ENCODE measurements at regions not wholly inside any gene's neighbourhood (a gene's known extent, or its start where the extent isn't known, plus 50 kb on each side); places are given as distances from the start of the nearest gene placed in this dataset.
"Not testable (repeated sequence)": the region's sequence is repeated elsewhere in the genome, so short reads cannot be mapped to it uniquely, and the experiment has no call there.

DNA sequence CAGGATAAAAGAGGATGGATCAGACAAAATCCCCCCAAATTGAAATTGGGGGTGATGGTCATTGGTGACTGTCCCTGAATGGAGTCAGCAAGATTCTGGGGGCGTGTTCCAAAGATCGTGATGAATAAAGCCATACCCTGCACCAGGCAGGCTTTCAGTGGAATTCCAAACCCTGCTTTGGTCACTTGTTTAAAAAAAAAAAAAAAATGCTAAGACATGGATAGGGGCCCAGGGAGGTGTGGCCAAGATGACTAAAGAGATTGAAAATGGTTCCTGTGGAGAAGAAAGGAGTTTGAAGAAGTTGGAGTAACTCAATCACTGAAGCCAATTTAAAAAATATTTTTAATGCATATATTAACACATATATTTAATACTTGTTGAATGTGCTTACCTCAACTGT, 161.4 kb upstream of the KCNG1 start:
- no peak for DNase-seq

DNA sequence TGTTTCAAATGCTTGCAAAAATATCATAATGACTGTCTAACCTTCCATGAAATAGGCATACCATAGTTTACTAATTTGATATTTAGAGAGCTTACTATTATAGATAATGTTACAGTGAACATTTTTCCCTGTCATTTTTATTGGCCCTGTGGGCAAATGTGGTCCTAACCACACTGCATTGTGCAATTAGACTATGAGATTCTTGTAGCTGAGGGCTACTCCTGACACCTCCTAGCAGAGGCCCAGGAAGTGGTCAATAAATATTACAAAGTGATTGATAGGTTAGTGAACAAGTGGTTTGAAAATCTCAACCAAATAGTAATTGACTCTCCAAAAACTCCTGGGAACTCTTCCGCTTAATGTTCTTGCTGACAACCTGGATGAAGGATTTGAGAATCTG, 160.5 kb upstream of the KCNG1 start:
- DNase-seq: no peak

GRCh38 chr20:51182571-51182970, 159.7 kb upstream of the KCNG1 start:
- DNase-seq: no peak

DNA sequence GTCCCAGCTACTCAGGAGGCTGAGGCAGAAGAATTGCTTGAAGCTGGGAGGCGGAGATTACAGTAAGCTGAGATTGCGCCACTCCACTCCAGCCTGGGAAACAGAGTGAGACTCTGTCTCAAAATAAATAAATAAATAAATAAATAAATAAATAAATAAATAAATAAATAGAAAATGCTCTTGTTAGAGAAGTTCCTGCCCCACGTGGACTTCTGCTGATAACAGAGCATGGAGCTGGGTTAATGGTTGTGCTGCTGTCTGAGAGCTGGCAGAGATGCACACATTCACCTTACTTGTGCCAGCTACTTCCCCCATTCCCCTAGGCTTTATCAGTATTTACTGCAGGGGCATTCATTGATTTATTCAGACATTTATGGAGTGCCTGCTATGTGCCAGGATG, 155.2 kb upstream of the KCNG1 start:
- DNase-seq: no peak

- DNase-seq: no peak
These were observed 154.0 kb upstream of the KCNG1 start for GRCh38 chr20:51176876-51177275.

- no peak for DNase-seq
These were observed 153.5 kb upstream of the KCNG1 start for GRCh38 chr20:51176446-51176845.

DNA sequence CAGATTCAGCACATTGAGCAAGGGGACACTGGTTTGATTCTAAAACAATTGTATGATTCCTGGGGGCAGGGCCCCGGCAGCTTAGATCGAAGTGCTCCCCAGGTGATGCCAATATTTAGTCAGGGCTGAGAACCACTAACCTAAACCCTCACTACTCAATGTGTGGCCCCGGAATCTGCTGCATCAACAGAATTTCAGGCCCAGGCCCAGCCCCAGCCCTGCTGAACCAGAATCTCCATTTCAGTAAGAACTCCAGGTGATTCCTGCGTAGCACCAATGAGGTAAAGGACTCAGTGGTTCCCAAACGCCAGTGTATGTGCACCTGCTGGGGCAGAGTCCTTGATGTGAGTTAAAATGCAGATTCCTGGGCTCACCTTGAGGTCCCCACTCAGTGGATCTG, 152.8 kb upstream of the KCNG1 start:
- no peak for DNase-seq

GRCh38 chr20:51175156-51175555, 152.2 kb upstream of the KCNG1 start:
- DNase-seq: no peak

- DNase-seq: no peak
These were observed 151.6 kb upstream of the KCNG1 start for GRCh38 chr20:51174536-51174935.

- no peak for DNase-seq
These were observed 149.9 kb upstream of the KCNG1 start for GRCh38 chr20:51172558-51173428.

DNA sequence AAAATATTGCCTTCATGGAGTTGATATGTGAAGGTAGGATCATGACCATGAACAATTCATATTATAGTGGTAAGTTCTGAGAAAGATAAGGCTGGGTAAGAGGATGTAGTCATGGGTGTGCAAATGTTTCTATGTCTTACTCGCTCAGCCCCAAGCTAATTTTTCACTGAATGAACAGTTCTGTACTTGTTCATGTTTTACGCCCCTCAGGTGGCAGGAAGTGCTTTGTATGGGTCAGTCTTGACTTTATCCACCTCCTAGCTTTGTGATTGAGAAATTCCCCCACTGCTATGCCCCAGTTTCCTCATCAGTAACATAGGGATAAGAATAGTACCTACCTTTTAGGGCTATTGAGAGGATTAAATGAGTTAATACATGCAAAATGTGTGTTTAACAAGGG, 148.2 kb upstream of the KCNG1 start:
- DNase-seq: no peak

GRCh38 chr20:51169813-51170212, 146.9 kb upstream of the KCNG1 start:
- no peak for DNase-seq

- not testable (repeated sequence) for DNase-seq
These were observed 145.0 kb upstream of the KCNG1 start for GRCh38 chr20:51167911-51168310.

DNA sequence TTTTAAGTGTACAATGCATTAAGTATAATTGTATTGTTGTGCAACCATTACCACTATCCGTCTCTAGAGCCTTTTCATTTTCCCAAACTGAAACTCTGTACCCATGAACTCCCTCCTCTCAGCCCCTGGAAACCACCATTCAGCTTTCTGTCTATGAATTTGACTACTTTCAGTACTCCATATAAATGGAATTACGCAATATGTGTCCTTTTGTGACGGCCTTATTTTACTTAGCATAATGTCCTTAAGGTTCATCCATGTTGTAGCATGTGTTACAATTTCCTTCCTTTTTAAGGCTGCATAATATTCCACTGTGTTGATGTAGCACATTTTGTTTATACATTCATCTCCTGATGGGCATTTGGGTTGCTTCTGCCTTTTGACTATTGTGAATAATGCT, 143.6 kb upstream of the KCNG1 start:
- no peak for DNase-seq

DNA sequence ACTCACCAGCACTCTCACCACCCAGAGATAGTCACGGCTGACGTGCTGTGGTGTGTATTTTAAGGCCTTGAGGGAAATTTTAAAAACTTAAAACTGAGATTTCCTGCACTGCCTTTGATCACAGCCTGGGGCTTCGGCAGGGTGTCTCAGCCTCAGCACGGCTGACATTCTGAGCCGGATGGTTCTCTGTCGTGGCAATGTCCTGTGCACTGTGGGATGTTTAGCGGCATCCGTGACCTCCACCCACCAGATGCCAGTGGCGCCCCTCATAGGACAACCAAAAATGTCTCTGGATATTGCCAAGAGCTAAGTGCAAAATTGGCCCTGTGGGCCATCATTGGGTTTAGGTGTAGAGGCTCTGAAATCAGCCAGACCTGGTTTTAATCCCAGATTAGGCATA, 142.2 kb upstream of the KCNG1 start:
- DNase-seq: no peak

DNA sequence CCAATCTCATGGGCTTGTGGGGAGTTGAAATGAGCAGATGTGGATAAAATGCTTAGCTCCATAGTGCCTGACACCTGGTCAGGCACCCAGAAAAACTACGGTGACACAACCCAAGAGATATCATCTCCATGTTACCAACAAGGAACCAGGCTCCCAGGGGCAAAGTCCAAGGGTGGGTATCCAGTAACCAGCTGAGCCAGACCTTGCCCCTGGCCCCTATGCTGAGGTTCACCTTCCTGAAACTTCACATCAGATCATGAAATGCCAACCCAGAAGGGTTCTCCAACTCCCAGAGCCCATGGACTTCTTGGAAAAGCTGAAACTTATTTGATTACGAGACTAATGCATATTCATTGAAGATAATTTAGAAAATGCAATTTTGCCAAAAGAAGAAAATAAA, 141.8 kb upstream of the KCNG1 start:
- DNase-seq: no peak

DNA sequence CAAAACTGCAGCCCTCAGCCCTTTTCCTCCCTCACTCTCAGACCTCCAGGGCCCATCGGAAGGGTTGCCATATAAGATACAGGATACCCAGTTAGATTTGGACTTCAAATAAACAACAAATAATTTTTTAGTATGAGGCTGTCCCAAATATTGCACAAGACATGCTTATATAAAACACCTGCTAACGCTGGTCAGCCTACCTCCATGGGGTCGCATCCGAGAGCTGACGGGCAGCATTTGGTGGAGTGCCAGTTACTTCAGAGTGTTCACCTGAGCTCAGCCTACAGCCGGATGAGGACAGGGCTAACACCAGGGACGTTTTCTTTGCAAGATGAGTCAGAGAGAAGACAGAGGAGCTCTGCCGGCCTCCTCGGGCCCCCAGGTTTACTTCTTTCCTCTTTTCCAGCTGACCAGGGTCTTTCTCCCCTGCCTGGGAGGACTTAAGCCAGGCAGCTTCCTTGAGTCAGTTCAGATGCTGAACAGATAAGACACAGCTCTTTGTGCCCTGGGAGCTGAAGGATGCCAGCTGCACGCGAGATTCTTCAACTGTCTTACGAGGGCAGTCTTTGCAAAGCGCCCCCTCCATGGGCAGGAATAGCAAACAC, 141.2 kb upstream of the KCNG1 start:
- DNase-seq: no peak

DNA sequence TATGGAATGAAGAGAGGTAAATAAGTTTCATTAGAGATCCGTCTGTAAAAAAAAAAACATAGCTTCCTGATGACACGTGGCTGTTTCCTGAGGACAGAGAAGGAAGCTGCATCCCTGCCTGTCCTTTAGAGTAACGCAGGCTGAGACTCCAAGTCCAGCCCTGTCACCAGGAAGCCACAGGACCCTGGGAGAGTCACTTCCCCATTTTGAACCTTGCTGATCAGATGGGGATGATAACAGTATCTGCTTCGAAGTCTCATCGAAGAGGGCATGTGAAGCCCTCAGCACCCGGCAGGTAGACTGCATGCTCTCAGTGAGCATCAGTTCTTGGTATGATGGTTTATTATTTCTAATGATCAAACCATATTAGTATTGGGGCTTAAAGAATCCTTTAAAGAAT, 139.1 kb upstream of the KCNG1 start:
- no peak for DNase-seq

DNA sequence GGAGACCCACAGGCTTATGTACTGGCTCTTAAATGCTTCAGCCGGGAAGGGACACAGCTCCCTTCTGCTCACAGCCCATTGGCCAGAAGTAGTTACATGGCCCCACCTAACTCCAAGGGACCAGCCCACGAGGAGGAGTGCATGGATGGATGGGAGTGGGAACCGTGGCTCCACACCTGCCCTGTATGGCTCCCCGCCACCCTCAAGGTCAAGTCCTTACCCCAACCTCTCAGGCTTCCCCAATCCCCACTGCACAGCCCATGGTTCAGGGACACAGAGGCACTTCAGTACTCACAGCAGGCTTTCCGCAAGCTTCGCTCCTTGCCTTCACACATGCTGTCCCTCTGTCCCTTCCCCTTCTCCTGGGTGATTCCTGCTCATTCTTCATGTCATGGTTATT, 137.9 kb upstream of the KCNG1 start:
- no peak for DNase-seq

DNA sequence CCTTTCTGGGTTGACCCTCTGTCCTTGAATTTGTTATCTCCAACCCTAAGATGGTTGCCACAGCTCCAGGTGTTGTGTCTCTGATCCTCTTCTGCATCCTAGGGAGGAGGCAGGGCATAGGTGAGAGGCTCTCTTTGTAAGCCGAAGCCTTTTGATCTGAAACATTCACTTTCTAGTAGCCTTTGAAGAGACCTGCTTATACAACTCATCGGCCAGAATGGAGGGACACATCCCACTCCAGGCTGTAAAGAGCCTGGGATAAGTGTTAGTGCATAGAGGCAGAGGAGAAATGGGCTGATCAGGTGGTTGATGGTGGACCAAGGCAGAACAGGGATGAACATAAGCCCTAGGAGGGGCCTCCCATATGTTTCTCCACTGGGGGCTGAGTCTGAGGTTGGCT, 137.1 kb upstream of the KCNG1 start:
- no peak for DNase-seq

- DNase-seq: no peak
These were observed 136.4 kb upstream of the KCNG1 start for GRCh38 chr20:51159303-51159702.

DNA sequence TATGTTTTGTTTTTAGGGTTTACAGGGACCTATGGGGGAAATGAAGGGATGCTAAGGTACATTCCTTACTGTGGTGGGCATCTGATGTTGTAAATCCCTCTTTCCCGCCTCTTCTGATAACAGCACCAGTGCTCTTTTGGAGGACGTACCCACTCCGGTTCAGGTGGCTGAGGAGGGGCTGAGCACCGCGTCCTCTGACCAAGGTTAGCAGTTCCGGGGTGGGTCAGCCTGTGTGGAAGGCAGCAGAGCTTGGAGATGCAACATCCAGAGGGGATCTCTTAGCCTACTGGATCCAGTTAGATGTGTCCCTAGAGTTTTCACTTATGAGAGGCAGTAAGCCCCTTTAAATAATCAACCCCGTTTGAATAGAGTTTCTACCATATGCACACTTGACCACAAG, 135.3 kb upstream of the KCNG1 start:
- no peak for DNase-seq

DNA sequence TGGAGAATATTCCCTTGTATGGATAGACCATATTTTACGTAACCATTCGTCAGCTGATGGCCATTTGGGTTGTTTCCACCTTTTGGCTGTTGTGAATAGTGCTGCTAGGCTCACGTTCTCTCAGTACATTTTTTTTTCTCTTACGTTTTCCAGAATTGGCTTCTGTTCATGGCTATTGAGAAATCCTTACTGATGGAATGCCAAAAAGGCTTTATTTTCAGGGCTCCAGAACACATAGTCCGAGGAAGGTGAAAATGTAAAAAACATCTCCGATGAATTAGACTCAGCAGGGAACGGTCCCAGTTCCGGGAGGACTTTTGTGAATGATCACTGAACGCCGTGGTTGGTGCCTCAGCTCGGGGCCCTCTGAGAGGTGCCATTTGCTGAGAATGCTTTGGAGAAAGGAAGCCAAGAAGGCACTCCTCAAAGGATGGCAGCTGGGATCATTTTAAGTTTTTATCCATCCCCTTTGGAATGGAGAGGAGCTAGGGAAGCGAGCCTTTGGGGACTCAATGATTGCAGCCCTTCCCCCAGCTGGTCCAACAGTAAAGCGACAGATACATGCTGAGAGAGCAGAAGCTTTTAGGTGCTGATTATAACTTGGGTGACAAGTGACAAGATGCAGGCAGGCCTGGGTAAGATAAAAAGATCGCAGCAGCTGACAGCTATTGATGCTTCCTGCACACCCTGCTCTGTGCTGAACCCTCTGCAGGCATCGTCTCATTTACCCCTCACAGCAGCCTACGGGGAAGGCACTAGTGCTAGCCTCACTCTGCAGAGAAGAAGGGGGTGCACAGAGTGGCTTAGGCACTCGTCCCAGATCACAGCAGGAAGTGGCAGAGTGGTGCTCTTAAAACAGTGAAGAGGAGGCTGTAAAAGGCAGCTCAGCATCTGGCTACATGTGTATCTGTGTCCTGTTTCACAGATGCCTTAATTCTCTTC, 133.4 kb upstream of the KCNG1 start:
- DNase-seq: no peak

Measured in activated T-cell treated with anti-CD3 and anti-CD28 coated beads, Interleukin-2, amount 50 U/mL, for 48 hours (primary cell).